GM23338 (cell line): ENCODE measurements at regions not wholly inside any gene's neighbourhood (a gene's known extent, or its start where the extent isn't known, plus 50 kb on each side); places are given as distances from the start of the nearest gene placed in this dataset.

Experiments used
- CREB1 ChIP-seq: fragments of 250-450 bp; sonication (Bioruptor Pico); IDR thresholded peaks from 2 replicates; pipeline ENCODE4 v1.5.0; 2020; ENCODE audit warnings: low read depth, mild to moderate bottlenecking, moderate library complexity
- CTCF ChIP-seq, 2 experiments: fragments of 200-600 bp in 1 of 2; sonication (generic) in 1 of 2; conservative IDR thresholded peaks; 2 replicates each; pipeline versions ENCODE4 v1.5.1 to v1.6.1; 2016 to 2017; ENCODE audit warnings: antibody characterized with exemption in 2 of 2, low read depth in 2 of 2, mild to moderate bottlenecking in 2 of 2, moderate library complexity in 1 of 2
- EZH2 ChIP-seq: fragments of 200-600 bp; sonication (generic); IDR thresholded peaks from one replicate; pipeline ENCODE4 v1.8.0; 2017; ENCODE audit warnings: antibody characterized with exemption, mild to moderate bottlenecking, low read depth; ENCODE audit not compliant: unreplicated experiment
- EZH2phosphoT487 ChIP-seq: fragments of 200-600 bp; sonication (generic); IDR thresholded peaks from one replicate; pipeline ENCODE4 v1.8.1; 2018; ENCODE audit warnings: antibody characterized with exemption; ENCODE audit not compliant: unreplicated experiment
- JUNB ChIP-seq: IDR thresholded peaks from one replicate; pipeline ENCODE4 v1.6.1; 2016; ENCODE audit warnings: antibody characterized with exemption; ENCODE audit not compliant: unreplicated experiment
- NANOG ChIP-seq: IDR thresholded peaks from 2 replicates; pipeline ENCODE4 v1.6.1; 2016; ENCODE audit warnings: antibody characterized with exemption, borderline replicate concordance
- POLR2AphosphoS5 ChIP-seq: IDR thresholded peaks from 2 replicates; pipeline ENCODE4 v1.6.1; 2016; ENCODE audit warnings: antibody characterized with exemption, low read depth
- REST ChIP-seq: IDR thresholded peaks from one replicate; pipeline ENCODE4 v1.6.1; 2018; ENCODE audit warnings: antibody characterized with exemption; ENCODE audit not compliant: unreplicated experiment

GRCh38 chr10:128774979-128775378 is 648.8 kb upstream of the MKI67 start:
- TF ChIP-seq CTCF (conservative IDR thresholded peaks at IDR 0.05; ENCODE audit: low read depth in 2 of 2) (no peak), POLR2AphosphoS5 (no peak), EZH2 (no peak), REST (no peak), CREB1 (CRISPR knock-in tag) (no peak), EZH2phosphoT487 (no peak), JUNB (no peak), NANOG (no peak)
